ENCODE measurements at regions not wholly inside any gene's neighbourhood (a gene's known extent, or its start where the extent isn't known, plus 50 kb on each side); places are given as distances from the start of the nearest gene placed in this dataset.

- no peak for DNase-seq (ENCODE audit: insufficient read length, low spot score, missing footprints)
- Histone ChIP-seq H3K4me2 (ENCODE audit: insufficient read depth, low read length) (no peak overlapping the region), H3K36me3 (ENCODE audit: insufficient read depth, low read length) (no peaks in the 10 kb centered on the region), H3K9me3 (ENCODE audit: low read depth, low read length) (no peaks in the 10 kb centered on the region), H4K20me1 (ENCODE audit: insufficient read depth, low read length) (no peaks in the 10 kb centered on the region), H3K27me3 (ENCODE audit: insufficient read depth, low read length) (no peaks in the 10 kb centered on the region), H2AFZ (ENCODE audit: low read length) (no peak overlapping the region), H3K4me3 (ENCODE audit: insufficient read depth, low read length) (no peak overlapping the region), H3K79me2 (ENCODE audit: insufficient read depth, low read length) (no peaks in the 10 kb centered on the region), H3K4me1 (ENCODE audit: insufficient read depth, low read length) (no peaks in the 10 kb centered on the region), H3K27ac (ENCODE audit: low read depth, low read length) (no peak overlapping the region)
- TF ChIP-seq CTCF (IDR thresholded peaks at IDR 0.05; ENCODE audit: extremely low read depth, low read depth, low read length) = no peak
These were observed 262.8 kb downstream of the OTOL1 start for GRCh38 chr3:161759444-161759843.

- no peaks in the 10 kb centered on the region for H3K36me3 ChIP-seq (ENCODE audit: insufficient read depth, low read length)
- peaks cover 2% of the 10 kb centered on the region for H3K9me3 ChIP-seq (ENCODE audit: low read depth, low read length)
- H3K79me2 ChIP-seq (ENCODE audit: insufficient read depth, low read length) = no peaks in the 10 kb centered on the region
- H3K4me2 ChIP-seq (ENCODE audit: insufficient read depth, low read length) = no peak overlapping the region
- no peak overlapping the region for H3K4me3 ChIP-seq (ENCODE audit: insufficient read depth, low read length)
- TF ChIP-seq CTCF (IDR thresholded peaks at IDR 0.05; ENCODE audit: extremely low read depth, low read depth, low read length) = no peak
- H3K27ac ChIP-seq (ENCODE audit: low read depth, low read length) = no peak overlapping the region
- H2AFZ ChIP-seq (ENCODE audit: low read length) = no peak overlapping the region
- no peaks in the 10 kb centered on the region for H4K20me1 ChIP-seq (ENCODE audit: insufficient read depth, low read length)
- H3K27me3 ChIP-seq (ENCODE audit: insufficient read depth, low read length) = no peaks in the 10 kb centered on the region
- no peaks in the 10 kb centered on the region for H3K4me1 ChIP-seq (ENCODE audit: insufficient read depth, low read length)
- DNase-seq (ENCODE audit: insufficient read length, low spot score, missing footprints) = no peak
These were observed 269.7 kb downstream of the OTOL1 start for GRCh38 chr3:161766331-161766730.

- no peak for TF ChIP-seq CTCF (IDR thresholded peaks at IDR 0.05; ENCODE audit: extremely low read depth, low read depth, low read length)
- DNase-seq (ENCODE audit: insufficient read length, low spot score, missing footprints) = no peak
- no peaks in the 10 kb centered on the region for H3K27me3 ChIP-seq (ENCODE audit: insufficient read depth, low read length)
- no peak overlapping the region for H3K4me3 ChIP-seq (ENCODE audit: insufficient read depth, low read length)
- no peaks in the 10 kb centered on the region for H3K4me1 ChIP-seq (ENCODE audit: insufficient read depth, low read length)
- no peaks in the 10 kb centered on the region for H3K79me2 ChIP-seq (ENCODE audit: insufficient read depth, low read length)
- H3K4me2 ChIP-seq (ENCODE audit: insufficient read depth, low read length) = no peak overlapping the region
- H3K36me3 ChIP-seq (ENCODE audit: insufficient read depth, low read length) = no peaks in the 10 kb centered on the region
- no peak overlapping the region for H3K27ac ChIP-seq (ENCODE audit: low read depth, low read length)
- peaks cover 2% of the 10 kb centered on the region for H3K9me3 ChIP-seq (ENCODE audit: low read depth, low read length)
- H4K20me1 ChIP-seq (ENCODE audit: insufficient read depth, low read length) = no peaks in the 10 kb centered on the region
- no peak overlapping the region for H2AFZ ChIP-seq (ENCODE audit: low read length)
These were observed 274.1 kb downstream of the OTOL1 start for GRCh38 chr3:161770484-161771386.

- Histone ChIP-seq H3K4me2 (ENCODE audit: insufficient read depth, low read length) (no peak overlapping the region), H4K20me1 (ENCODE audit: insufficient read depth, low read length) (no peaks in the 10 kb centered on the region), H3K27ac (ENCODE audit: low read depth, low read length) (no peak overlapping the region), H3K4me3 (ENCODE audit: insufficient read depth, low read length) (no peak overlapping the region), H3K36me3 (ENCODE audit: insufficient read depth, low read length) (no peaks in the 10 kb centered on the region), H3K27me3 (ENCODE audit: insufficient read depth, low read length) (no peaks in the 10 kb centered on the region), H3K9me3 (ENCODE audit: low read depth, low read length) (no peaks in the 10 kb centered on the region), H3K4me1 (ENCODE audit: insufficient read depth, low read length) (no peaks in the 10 kb centered on the region), H2AFZ (ENCODE audit: low read length) (no peak overlapping the region), H3K79me2 (ENCODE audit: insufficient read depth, low read length) (no peaks in the 10 kb centered on the region)
- DNase-seq (ENCODE audit: insufficient read length, low spot score, missing footprints) = no peak
- no peak for TF ChIP-seq CTCF (IDR thresholded peaks at IDR 0.05; ENCODE audit: extremely low read depth, low read depth, low read length)
These were observed 284.8 kb downstream of the OTOL1 start for GRCh38 chr3:161781381-161781780.

Measured in osteoblast (primary cell).